NCI-H2196 (cell line): ENCODE measurements at regions not wholly inside any gene's neighbourhood (a gene's known extent, or its start where the extent isn't known, plus 50 kb on each side); places are given as distances from the start of the nearest gene placed in this dataset.

Source experiments
- DNase-seq: peaks from one replicate; lab custom pipeline; 2025; ENCODE audit not compliant: unreplicated experiment; lab: John Stamatoyannopoulos, UW

DNA sequence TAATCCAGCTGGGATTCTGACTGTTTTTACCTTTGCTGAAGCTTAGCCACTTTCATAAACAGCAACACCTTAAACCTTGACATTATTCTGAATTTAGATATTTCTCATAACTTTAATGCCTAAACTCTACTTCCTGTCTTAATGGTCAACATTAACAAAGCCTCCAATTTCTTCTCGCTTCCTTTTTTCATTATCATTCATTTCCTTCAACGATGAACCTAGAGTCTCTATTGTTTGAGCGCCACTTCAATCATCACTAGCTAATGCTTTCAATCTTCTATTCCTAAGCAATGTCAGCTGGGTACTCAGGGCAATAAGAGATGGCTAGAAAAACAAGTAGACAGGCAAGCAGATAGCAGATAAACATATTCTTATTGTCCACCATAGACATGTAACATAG is 96.6 kb upstream of the TMEM196 start:
- no peak for DNase-seq

GRCh38 chr7:19853261-19853832 is 79.9 kb upstream of the TMEM196 start:
- no peak for DNase-seq

GRCh38 chr7:19852192-19852591 is 78.8 kb upstream of the TMEM196 start:
- DNase-seq: no peak

DNA sequence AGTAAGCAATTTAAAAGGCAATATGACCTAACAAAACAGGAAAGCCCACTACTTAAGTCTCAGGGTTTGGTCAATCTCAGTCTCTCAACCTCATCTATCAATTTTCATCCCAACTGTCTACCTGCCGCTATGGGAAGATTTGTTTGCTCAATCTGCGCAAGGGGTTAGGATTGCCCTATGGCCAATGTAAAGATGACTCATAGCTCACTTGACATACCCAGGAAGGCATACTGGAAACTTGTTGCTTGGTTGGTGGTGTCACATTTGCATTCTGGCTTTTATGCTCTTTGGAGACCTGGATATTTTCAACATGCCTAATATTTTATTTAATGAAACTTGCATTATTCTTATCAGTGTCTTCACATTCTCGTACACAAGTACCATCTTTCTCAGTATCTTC is 78.1 kb upstream of the TMEM196 start:
- DNase-seq: no peak

GRCh38 chr7:19834566-19834965 is 61.1 kb upstream of the TMEM196 start:
- DNase-seq: no peak

DNA sequence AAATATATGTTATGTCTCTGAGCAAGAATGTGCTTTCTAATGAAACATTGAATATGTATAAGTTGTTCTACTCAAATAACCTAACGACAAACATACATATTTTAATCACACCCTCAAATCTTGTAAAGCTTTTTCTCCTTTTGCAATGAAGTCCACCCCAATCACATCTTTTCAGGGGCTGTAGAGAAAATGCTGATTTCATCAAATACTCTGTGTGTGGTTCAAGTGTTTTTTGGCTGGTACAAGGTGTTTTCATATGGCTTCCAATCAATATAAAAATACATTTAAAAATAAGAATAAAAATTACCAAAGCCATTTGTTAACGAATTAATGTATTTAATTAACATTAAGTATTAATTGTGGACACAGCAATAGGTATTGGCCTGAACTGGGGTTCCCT is 57.2 kb upstream of the TMEM196 start:
- DNase-seq: no peak
